T-helper 1 cell (primary cell): ENCODE measurements at regions not wholly inside any gene's neighbourhood (a gene's known extent, or its start where the extent isn't known, plus 50 kb on each side); places are given as distances from the start of the nearest gene placed in this dataset.
"Not testable (repeated sequence)": the region's sequence is repeated elsewhere in the genome, so short reads cannot be mapped to it uniquely, and the experiment has no call there.

Experiments used
- DNase-seq, 5 donors: peaks; one replicate each; pipeline ENCODE4 v3.0.0-alpha.2; 2012 to 2020

DNA sequence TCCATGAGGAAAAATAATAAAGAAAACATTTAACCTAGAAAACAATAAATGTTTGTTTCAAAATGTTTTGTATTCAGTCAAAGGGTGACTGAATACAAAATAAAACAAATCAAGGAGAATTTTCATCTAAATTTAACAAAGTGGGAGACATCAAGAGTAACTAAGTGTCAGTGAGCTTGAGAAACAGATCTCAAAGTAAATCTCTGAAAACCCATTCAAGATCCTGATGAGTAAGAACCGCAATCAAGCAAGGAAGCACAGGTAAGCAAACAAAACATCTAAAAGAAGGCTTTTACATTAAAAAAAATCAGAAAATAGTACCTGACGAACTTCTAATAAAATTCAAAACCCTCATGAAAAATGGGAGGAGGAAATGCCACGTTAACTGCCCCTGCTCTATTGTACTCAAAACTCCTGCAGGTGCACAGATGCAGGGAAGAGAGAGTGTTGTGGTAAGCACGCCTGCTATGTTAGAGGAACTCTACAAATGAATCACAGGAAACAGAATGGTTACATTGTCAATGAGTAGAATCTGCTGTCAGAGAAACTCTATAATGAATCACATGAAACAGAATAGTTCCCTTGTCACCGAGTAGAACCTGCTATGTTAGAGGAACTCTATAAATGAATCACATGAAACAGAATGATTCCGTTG lies 309.6 kb upstream of the FRG1 start:
- peak in 1 of 5 donors; percentile 70 for DNase-seq

- peak in 1 of 5 donors; percentile 70 for DNase-seq
Observed at GRCh38 chr4:189631568-189631916, 309.1 kb upstream of the FRG1 start.

GRCh38 chr4:189650436-189650835 lies 290.2 kb upstream of the FRG1 start:
- DNase-seq = not testable (repeated sequence)

GRCh38 chr4:189653130-189653653 lies 287.5 kb upstream of the FRG1 start:
- not testable (repeated sequence) for DNase-seq

DNA sequence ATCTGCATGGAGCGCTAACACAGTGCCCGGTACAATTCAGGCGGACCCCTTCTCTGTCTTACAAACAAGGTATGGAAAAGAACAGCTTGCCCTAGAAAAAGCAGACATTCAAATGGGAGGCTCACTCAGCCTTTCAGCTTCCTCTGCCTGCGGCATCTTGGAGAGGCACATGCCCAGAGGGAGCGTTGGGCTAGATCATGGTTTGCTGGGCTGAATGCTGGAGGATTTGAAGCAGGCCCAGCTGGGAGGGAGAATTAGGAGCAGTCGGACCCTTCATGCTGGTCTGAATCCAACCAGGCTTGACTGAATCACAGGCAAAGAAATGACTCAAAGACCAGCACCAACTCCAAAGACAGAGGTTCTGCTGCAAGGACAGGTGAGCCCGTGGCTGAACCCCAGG lies 286.7 kb upstream of the FRG1 start:
- DNase-seq = not testable (repeated sequence)

- DNase-seq = not testable (repeated sequence)
Observed at GRCh38 chr4:189654396-189654795, 286.3 kb upstream of the FRG1 start.

GRCh38 chr4:189655817-189656216 lies 284.9 kb upstream of the FRG1 start:
- not testable (repeated sequence) for DNase-seq

GRCh38 chr4:189656641-189657040 lies 284.0 kb upstream of the FRG1 start:
- no peak for DNase-seq

DNA sequence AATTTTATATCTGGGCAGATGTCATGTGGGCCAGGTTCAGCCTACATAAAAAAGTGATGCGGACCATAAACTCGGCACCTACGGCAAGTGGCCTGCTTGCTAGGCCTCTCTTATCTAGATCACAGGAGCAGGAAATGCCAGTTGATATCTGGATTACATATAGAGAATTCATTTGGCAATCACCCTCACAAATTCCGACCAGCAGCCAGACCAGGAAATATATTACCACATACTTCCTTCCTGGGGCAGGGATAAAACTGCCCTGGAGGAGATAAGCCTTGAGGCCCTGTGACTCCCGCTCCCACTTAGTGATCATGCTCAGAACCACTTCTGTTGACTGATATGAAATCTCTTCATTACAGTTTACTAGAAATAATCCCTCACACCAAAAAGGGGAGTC lies 282.4 kb upstream of the FRG1 start:
- not testable (repeated sequence) for DNase-seq

DNA sequence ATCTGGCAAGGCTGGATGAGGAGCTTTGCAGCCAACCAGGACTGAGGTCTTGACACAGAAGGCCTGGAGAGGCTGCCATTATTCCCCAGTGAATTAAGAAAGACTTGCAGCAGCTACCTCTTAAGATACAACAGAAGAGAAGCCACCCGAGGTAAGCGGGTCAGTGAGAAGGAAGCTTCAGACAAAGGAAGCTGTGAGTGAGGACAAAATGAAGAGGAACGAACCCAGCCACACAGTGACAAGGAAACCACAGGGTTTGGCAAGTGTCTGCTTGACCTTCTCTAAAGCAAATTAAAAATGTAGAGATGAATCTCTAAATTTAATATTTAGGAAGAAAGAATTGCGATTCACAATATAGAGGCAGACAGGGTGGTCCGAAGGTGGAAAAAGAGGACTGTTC lies 281.8 kb upstream of the FRG1 start:
- DNase-seq = not testable (repeated sequence)

DNA sequence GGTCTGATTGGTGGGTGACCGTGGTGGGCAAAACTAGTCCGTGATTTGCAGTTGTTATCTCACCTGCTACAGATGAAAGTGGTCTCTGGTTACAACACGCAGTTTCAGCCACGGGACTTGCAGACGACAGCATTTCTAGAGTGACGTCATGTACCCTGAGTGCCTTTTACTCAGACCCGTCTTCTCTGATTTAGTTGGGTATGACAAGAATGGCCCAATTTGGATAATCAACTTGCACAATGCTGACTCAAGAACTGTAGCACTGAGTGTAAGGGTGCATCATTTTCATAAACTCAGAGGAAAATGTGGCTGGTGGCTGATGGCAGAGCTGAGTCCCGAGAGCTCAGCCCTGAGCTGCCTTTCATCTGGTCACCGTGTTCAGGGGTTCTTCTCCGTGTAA lies 281.4 kb upstream of the FRG1 start:
- DNase-seq = peak in 1 of 5 donors; percentile 0

DNA sequence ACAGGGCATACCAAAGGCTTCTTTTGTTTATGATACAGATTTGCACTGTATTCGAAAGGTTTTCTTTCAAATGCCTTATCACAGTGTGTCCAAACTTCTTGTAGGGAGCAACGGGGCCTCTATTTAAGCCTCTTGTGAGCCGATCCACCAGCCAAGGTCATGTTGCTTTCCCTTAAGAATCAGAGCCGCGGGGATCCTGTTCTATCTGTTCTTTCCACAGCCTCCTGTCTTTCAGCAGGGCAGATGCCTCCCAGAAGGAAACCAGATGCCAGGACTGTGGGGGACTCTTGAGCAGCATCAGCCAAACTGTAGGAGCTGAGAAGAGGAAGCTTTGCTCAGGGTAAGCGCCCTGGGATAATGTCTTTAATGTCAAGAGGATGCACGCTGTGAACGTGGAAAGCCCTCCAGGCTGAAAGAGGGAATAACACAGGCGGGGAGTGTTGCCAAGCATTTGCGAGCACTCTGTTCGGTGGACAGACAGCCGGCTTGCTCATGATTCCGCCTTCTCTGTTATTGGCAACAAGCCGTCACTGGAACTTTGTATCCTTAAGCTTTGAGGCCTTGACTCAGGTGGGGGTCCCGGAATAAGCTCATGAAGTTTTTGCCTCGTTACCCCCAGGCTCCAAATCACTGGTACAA lies 279.8 kb upstream of the FRG1 start:
- DNase-seq = no peak

DNA sequence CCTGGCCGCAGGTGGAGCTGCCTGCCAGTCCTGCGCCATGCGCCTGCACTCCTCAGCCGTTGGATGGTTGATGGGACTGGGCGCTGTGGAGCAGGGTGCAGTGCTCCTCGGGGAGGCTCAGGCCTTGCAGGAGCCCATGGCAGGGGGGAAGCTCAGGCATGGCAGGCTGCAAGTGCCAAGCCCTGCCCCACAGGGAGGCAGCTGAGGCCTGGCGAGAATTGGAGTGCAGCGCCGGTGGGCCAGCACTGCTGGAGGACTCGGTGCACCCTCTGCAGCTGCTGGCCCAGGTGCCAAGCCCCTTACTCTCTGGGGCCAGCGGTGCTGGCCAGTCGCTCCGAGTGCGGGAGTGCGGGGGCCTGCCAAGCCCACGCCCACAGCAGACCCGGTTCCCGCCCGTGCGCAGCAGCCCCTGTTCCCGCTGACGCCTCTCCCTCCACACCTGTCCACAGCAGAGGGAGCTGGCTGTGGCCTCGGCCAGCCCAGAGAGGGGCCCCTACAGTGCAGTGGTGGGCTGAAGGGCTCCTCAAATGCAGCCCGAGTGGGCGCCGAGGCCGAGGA lies 275.9 kb upstream of the FRG1 start:
- no peak for DNase-seq

DNA sequence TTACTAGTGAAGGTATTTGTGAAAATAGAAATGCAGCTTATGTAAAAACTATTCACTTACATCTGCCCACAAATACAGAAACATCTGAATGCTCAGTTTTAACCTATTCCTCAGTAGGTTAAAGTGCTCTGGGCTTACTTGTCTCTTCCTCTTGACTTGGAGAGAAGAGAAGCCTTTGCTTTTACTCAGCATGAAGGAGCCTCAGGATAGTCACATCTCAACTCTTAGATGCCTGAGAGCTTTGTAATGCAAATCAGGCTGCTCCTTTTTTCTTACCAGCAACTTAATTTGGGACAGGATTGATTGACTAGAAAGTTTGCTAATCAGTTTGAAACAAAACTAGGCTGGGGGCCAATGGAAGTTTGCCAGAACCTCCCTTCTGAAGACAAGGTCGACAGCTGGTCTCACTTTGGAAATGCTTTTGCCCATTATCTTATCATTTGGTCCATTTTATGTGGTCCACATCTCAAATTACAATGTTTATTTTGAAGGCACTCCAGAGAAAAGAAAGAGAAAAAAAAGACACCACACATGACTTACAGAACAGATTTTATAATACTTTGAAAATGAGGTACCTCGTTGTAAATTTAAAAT lies 274.9 kb upstream of the FRG1 start:
- not testable (repeated sequence) for DNase-seq

GRCh38 chr4:189667386-189667785 lies 273.3 kb upstream of the FRG1 start:
- not testable (repeated sequence) for DNase-seq

DNA sequence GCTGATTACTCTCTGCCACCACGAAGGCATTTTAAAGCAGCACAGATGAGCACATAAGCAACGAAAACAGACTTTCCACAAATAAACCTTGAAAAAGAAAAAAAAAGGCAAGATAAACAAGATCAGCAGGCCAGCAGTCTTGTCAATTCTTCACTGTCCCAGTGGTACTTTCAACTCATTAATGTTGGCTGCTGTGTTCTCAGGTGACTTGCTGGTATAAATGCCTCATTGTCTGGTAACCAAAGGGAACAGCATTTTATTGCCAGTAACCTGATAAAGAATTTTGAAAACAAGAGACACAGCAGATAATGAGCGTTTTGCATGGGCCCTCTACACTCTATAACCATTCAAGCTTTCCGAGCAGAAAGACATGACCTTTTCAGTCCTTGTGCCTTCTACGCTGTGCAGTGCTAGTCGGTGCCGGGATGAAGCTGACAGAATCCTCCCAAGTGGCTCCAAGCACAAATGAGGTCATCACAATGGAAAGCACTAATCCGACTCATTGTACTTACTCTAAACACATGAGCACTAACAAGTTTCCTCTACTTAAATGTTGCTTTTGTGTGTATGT lies 242.9 kb upstream of the FRG1 start:
- DNase-seq = not testable (repeated sequence)

DNA sequence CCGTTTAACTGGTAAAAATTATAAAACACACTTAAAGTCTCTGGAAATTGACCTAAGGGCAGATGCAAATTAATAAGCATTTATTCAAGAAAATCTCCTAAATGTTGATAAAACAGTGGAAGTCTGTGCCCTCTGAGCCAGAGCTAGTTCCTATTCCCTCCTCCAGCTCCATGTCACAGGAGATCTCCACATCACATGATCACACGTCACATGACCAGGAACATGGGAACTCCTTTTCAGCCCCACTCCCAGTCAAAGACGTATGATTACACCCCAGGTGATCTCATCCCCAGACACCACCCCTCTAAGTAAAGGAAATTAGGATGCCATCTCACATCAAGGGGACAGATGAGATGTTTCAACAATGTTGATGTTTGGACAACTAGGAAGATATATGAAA lies 237.7 kb upstream of the FRG1 start:
- DNase-seq = not testable (repeated sequence)

DNA sequence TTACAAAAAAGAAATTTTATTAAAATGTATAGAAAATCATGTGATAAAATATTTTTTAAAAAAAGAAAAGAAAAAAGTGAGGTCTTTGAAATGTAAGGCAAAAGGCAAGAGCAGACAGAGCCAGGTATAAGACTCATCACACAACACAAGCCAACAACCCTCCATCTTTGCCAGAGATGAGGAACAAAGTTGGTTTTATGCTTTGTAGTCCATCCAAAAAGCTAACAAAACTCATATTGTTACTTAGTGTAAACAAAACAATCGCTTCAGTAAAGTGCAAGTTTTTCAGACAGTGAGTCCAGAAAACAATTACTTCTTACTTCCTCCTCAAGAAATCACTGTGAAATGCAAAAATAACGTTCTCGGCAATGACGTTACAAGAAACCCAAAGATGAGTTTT lies 233.9 kb upstream of the FRG1 start:
- not testable (repeated sequence) for DNase-seq

DNA sequence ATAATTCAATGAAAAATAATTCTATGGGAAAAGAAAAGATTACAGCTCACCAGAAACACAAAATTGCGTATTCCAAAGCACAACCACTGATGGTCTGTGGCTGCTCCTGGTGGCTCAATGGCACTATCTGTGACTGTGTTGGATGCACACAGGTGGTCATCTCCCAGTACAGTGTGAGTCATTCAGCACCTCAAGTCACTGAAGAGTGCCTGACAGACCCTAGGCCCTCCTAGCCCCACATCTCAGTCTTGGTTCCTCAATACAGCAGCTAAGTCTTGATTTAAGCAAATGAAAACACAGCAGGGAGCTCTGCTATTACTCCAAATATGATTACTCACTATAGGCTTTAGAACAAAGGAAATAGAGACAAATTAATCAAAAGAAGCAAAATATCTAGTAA lies 233.4 kb upstream of the FRG1 start:
- DNase-seq = not testable (repeated sequence)

DNA sequence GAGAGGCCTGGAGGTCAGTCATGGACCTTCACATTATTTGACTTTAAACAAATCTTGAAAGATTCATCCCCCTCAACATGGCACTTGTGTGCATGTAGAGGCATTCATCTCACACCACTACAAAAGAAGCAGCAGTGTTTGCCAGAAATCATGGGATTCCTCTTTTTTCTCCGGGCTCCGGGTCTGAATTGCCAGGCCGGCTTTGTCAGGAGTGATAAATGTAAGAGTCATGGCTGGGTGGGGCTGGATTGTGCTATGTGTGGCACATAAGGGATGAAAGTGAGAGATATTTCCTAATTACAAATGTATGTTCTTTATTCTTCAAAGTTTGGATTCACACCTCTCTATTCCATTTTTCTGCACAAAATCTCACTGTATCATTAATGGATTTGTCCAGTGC lies 228.7 kb upstream of the FRG1 start:
- not testable (repeated sequence) for DNase-seq

DNA sequence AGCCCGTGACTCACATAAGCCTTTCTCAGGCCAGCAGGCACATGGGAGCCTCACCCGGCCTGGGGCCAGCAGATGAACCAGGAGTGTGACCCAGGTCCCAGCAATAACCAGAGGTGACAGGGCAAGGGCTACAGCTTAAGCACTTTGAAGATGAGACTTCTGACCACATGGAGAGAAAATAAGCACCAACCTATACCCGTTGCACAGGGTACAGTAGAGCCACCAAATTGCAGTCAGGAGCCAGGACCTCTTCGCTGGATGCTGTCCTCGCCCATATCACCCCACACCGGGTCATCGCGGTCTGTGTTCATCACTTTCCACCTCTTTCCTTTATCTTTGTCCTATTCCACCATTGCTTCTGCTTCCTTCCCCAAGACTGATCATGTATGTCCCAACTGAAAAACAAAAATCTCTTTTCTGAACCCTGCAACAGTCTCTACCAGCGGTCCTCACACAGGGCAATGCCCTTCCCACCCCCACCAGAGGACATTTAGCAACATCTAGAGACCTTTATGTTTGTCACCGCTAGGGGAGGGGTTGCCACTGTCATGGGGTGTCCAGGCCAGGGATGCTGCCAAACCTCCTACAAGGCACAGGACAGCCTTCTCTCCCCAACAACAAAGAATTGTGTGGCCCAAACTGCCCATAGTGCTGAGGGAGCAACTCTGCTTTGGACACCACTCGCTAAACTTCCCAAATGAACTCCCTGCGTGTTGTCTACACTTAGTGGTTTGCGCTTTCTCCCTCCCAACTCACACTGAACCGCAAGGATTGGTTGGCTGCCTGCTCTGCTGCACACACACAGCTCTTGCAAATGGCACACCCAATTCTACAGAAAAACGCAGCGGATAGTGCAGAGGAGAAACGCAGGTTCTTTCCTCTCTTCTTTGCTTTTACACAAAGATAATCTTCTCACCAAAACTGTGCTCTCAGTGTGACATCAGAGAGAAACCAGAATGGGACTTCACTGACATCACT lies 219.4 kb upstream of the FRG1 start:
- DNase-seq = not testable (repeated sequence)
